RWPE1 (cell line): ENCODE measurements at regions not wholly inside any gene's neighbourhood (a gene's known extent, or its start where the extent isn't known, plus 50 kb on each side); places are given as distances from the start of the nearest gene placed in this dataset.

ENCODE experiments used
- CTCF ChIA-PET: fragments of 350-600 bp; sonication (Branson Sonifier 250); formaldehyde crosslinking; extraction: SDS; loops from one replicate; lab custom pipeline; 2021; lab: Yijun Ruan, JAX
- POLR2A ChIA-PET: fragments of 400-600 bp; formaldehyde crosslinking; extraction: SDS; loops from one replicate; lab custom pipeline; 2020; ENCODE audit warnings: antibody characterized with exemption; ENCODE audit not compliant: low non-redundant PET; lab: Yijun Ruan, JAX
- DNase-seq: peaks from one replicate; pipeline ENCODE4 v3.0.0; 2012; ENCODE audit warnings: low spot score
- H3K27ac ChIP-seq: fragments of 450-650 bp; 2 replicates; pipeline ENCODE4 v1.5.1; 2017
- CTCF ChIP-seq: fragments of 450-650 bp; conservative IDR thresholded peaks from 2 replicates; pipeline ENCODE4 v1.5.1; 2017; ENCODE audit warnings: low read depth, mild to moderate bottlenecking

- ChIA-PET POLR2A (no interaction called here), CTCF (no interaction called here)
- no peak for DNase-seq
- H3K27ac ChIP-seq, result no peak overlapping the region
- no peak for TF ChIP-seq CTCF
Measured at GRCh38 chr11:109350091-109350490, 71.9 kb upstream of the C11orf87 start.

DNA sequence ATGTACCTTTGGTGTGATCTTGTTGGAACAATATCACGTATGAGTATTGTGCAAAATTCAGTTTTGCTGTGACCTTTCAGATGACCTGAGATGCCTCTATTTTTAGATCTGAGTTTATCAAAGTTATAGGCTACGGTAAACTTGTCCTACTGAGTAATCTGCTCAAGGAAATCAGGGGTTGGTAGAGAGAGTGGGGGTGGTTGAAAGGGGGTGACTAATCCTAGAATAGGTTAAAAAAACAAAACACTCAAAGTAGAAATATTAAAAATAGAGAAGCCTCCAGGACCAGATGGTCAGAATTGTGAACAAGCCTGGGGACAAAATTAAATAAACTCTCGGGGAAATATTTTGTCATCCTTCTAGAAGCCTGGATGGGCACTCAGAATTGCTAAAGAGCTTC is 59.9 kb upstream of the C11orf87 start:
- ChIA-PET CTCF (no interaction called here), POLR2A (no interaction called here)
- no peak for TF ChIP-seq CTCF
- no peak overlapping the region for H3K27ac ChIP-seq
- DNase-seq, result no peak

GRCh38 chr11:109363682-109364081 is 58.3 kb upstream of the C11orf87 start:
- ChIA-PET POLR2A (no interaction called here), CTCF (interaction anchor here (0.6 kb wide), 1 partner anchor 100 kb away, joined by 3 read pairs; no protein-coding TSS in a partner anchor)
- H3K27ac ChIP-seq, result no peak overlapping the region
- no peak for TF ChIP-seq CTCF
- no peak for DNase-seq

DNA sequence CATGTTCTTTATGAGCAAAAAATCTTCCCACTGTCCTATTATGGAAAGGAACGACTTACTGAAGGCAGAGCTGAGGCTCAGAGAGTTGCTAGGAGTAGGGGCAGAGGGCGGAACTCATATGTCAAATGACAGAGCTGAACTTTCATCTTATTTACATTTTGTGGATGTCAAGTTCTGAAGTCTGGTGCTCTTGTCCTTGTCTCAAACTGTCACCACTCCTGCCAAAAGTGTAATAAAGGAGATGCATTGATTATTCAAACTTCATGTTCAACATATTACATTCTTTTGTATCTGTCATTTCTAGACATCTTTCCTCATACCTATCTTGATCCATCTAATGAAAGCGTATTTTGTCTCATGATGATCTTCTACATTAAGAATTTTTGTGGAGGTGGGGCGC is 57.1 kb upstream of the C11orf87 start:
- no peak overlapping the region for H3K27ac ChIP-seq
- ChIA-PET CTCF (no interaction called here), POLR2A (no interaction called here)
- TF ChIP-seq CTCF, result no peak
- no peak for DNase-seq

DNA sequence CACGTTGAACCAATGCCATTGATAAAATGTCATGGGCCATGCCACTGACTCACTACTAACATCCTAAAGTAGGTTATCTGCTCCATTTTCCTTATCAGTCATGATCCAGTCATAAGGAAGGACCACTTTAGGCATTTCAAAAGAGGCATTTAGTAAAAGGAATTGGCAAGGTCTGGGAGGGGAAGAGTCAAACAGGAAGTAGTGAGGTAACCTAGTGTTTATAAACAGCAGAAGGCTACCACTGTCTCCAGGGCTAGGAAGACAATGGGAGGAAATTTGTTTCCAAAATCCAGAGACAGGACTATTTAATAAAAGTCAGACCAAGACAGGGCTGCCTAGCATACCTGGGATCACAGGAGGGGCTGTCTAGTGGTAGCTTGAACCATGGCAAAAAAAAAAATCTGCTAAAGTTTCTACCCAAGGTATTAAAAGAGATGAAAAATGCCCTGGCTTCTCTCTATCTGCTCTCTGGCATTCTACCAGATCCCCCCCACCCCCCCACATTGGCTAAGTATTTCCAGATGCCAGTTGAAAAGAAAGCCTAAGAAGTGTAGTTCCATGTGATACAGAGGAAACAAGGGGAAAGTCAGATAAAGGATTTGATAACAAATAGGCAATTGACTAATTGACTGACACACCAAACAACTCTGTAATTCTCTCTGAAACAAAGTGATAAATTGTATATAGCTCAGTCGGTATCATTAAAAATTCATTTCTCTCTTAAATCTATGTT is 50.4 kb upstream of the C11orf87 start:
- CTCF ChIA-PET, result no interaction called here
- TF ChIP-seq CTCF, result no peak
- POLR2A ChIA-PET, result no interaction called here

More for the DNA sequence above, 50.4 kb upstream of the C11orf87 start:
- no peak overlapping the region for H3K27ac ChIP-seq
- DNase-seq, result no peak
